Endothelial cell of umbilical vein (primary cell): ENCODE measurements at regions not wholly inside any gene's neighbourhood (a gene's known extent, or its start where the extent isn't known, plus 50 kb on each side); places are given as distances from the start of the nearest gene placed in this dataset.

Experiments
- BruUV-seq: library from RNA; stranded (reverse); fragments of 400-500 nt; replicated peaks from 2 replicates; lab custom pipeline; 2021; lab: Mats Ljungman, UMichigan
- CTCF ChIA-PET: fragments of 300-600, 350-600 bp; sonication (Branson Sonifier 250); formaldehyde crosslinking; loops from one replicate; lab custom pipeline; 2021; ENCODE audit warnings: antibody characterized with exemption, inconsistent platforms; lab: Charles Lee
- POLR2A ChIA-PET: fragments of 300-600, 350-600 bp; sonication (Branson Sonifier 250); formaldehyde crosslinking; loops from one replicate; lab custom pipeline; 2021; ENCODE audit warnings: antibody characterized with exemption, inconsistent platforms; lab: Charles Lee
- DNase-seq: peaks from one replicate; pipeline ENCODE4 v3.0.0-alpha.2; 2011; ENCODE audit warnings: low read depth, low spot score
- FAIRE-seq: peaks from 2 replicates; lab custom pipeline; 2011; peaks lifted over from hg19 to GRCh38; lab: Jason Lieb, UNC
- H2AFZ ChIP-seq: 2 replicates; pipeline ENCODE4 v1.6.0; 2012; ENCODE audit warnings: low read depth, low read length, control low read depth, inconsistent platforms
- H3K27ac ChIP-seq: 2 replicates; pipeline ENCODE4 v1.5.1; 2011; ENCODE audit warnings: low read depth, mild to moderate bottlenecking, control low read depth, low read length, moderate library complexity; ENCODE audit not compliant: insufficient read depth
- H3K27me3 ChIP-seq, 2 experiments: 2 replicates each; pipeline versions ENCODE4 v1.6.0 to v1.6.1; 2011; ENCODE audit warnings: low read length in 2 of 2, mixed read lengths in 1 of 2; ENCODE audit not compliant: control insufficient read depth in 2 of 2, insufficient read depth in 2 of 2
- H3K36me3 ChIP-seq, 2 experiments: 2 replicates in 1 of 2; 3 replicates in 1 of 2; pipeline ENCODE4 v1.5.1; 2011; ENCODE audit warnings: low read length in 2 of 2, mild to moderate bottlenecking in 1 of 2, moderate library complexity in 1 of 2; ENCODE audit not compliant: control insufficient read depth in 2 of 2, insufficient read depth in 2 of 2; ENCODE audit errors: extremely low read depth in 1 of 2
- H3K4me1 ChIP-seq: 3 replicates; pipeline ENCODE4 v1.5.1; 2011; ENCODE audit warnings: mild to moderate bottlenecking, low read length; ENCODE audit not compliant: control insufficient read depth, insufficient read depth; ENCODE audit errors: extremely low read depth
- H3K4me2 ChIP-seq: 2 replicates; pipeline ENCODE4 v1.6.1; 2011; ENCODE audit warnings: low read length, control low read depth, mixed read lengths; ENCODE audit not compliant: insufficient read depth
- H3K4me3 ChIP-seq, 3 experiments: fragments of 200-600 bp in 1 of 3; sonication (generic), shearing (Covaris generic) in 1 of 3; replicated peaks in 1 of 3; 2 replicates each; pipeline ENCODE4 v1.5.1; 2011 to 2016; ENCODE audit warnings: control low read depth in 3 of 3, low read length in 3 of 3, mild to moderate bottlenecking in 2 of 3, inconsistent platforms in 1 of 3, low read depth in 1 of 3, moderate library complexity in 1 of 3; ENCODE audit not compliant: insufficient read depth in 1 of 3
- H3K79me2 ChIP-seq: 2 replicates; pipeline ENCODE4 v1.6.0; 2012; ENCODE audit warnings: low read length, inconsistent platforms; ENCODE audit not compliant: control insufficient read depth, insufficient read depth
- H3K9ac ChIP-seq: replicated peaks from 2 replicates; pipeline ENCODE3; 2011; ENCODE audit warnings: low read length, control low read depth; ENCODE audit not compliant: insufficient read depth; ENCODE audit errors: extremely low read depth
- H3K9me1 ChIP-seq: replicated peaks from 3 replicates; pipeline ENCODE4 v1.6.0; 2011; ENCODE audit warnings: mild to moderate bottlenecking, low read length; ENCODE audit not compliant: control insufficient read depth, insufficient read depth; ENCODE audit errors: extremely low read depth
- H3K9me3 ChIP-seq: replicated peaks from 2 replicates; pipeline ENCODE4 v1.5.1; 2012; ENCODE audit warnings: low read length, inconsistent platforms; ENCODE audit not compliant: control insufficient read depth, insufficient read depth
- H4K20me1 ChIP-seq: replicated peaks from 2 replicates; pipeline ENCODE3; 2011; ENCODE audit warnings: mild to moderate bottlenecking, low read length; ENCODE audit not compliant: control insufficient read depth, insufficient read depth; ENCODE audit errors: extremely low read depth
- CTCF ChIP-seq, 2 donors: IDR thresholded peaks; 1 replicate in 1 of 2; 2 replicates in 1 of 2; pipeline ENCODE4 v1.5.1; 2011; ENCODE audit warnings: low read length in 2 of 2, mild to moderate bottlenecking in 2 of 2, moderate library complexity in 2 of 2, control low read depth in 1 of 2, inconsistent platforms in 1 of 2, low read depth in 1 of 2; ENCODE audit not compliant: insufficient read depth in 1 of 2; ENCODE audit errors: extremely low read depth in 1 of 2
- EZH2 ChIP-seq: IDR thresholded peaks from 2 replicates; pipeline ENCODE4 v1.6.1; 2012; ENCODE audit warnings: borderline replicate concordance, low read depth, mild to moderate bottlenecking, moderate library complexity, low read length, inconsistent platforms; ENCODE audit not compliant: severe bottlenecking
- FOS ChIP-seq: IDR thresholded peaks from 2 replicates; pipeline ENCODE4 v1.6.1; 2011; ENCODE audit warnings: mild to moderate bottlenecking, low read length, moderate library complexity, borderline replicate concordance; ENCODE audit not compliant: insufficient read depth
- GATA2 ChIP-seq: IDR thresholded peaks from 2 replicates; pipeline ENCODE4 v1.7.0; 2011; ENCODE audit warnings: low read depth, mild to moderate bottlenecking, moderate library complexity, mixed read lengths, low read length; ENCODE audit not compliant: insufficient read length, insufficient read depth
- JUN ChIP-seq: IDR thresholded peaks from 2 replicates; pipeline ENCODE4 v1.6.1; 2011; ENCODE audit warnings: borderline replicate concordance, low read depth; ENCODE audit not compliant: insufficient read length, insufficient read depth
- MYC ChIP-seq: IDR thresholded peaks from one replicate; pipeline ENCODE4 v1.6.1; 2011; ENCODE audit warnings: mild to moderate bottlenecking, low read depth, low read length
- POLR2A ChIP-seq: IDR thresholded peaks from 2 replicates; pipeline ENCODE4 v1.6.1; 2012; ENCODE audit warnings: low read depth, mild to moderate bottlenecking, control low read depth, low read length
- POLR2AphosphoS5 ChIP-seq: IDR thresholded peaks from 2 replicates; pipeline ENCODE4 v1.6.1; 2012; ENCODE audit warnings: low read depth, mild to moderate bottlenecking, control low read depth, low read length, moderate library complexity; ENCODE audit not compliant: insufficient read depth
- dilution Hi-C: fragments of 300-500 bp; cut with MboI; formaldehyde crosslinking; loops from one replicate; pipeline ENCODE4 v1.15.0; 2019; ENCODE audit warnings: low sequenced_read_pairs; ENCODE audit not compliant: extremely low pct_ligation_motif_present
- intact Hi-C: fragments of 100-400 bp; cut with micrococcal nuclease; formaldehyde crosslinking; loops from one replicate; pipeline ENCODE4 v1.10.0; 2022
- TF ChIP-seq, protein P1 (sequence below): IDR thresholded peaks from 2 replicates; pipeline ENCODE4 v1.6.1; 2011; ENCODE audit not compliant: insufficient read depth, insufficient read length

DNA sequence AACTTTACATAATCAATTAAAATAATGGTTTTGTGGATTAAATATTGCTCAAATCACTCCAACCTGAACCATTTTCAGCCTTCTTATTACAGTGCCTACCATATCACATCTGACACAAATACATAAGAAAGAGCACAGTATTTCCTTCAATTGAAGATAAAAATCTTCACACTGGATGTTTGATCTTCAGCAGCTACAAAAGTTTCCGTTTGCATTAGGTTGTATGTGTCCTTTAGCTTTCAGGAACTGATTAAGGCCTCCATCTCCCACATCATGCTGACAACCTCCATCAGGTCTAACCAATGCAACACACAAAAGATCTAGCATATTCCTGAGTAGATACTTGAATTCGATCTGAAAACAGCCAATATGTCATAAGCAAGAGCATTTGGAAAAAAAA lies 195.1 kb upstream of the NR5A2 start:
- Histone ChIP-seq H3K79me2 (no peaks in the 10 kb centered on the region), H3K4me2 (no peak overlapping the region)
- POLR2A ChIA-PET = no interaction called here

More for the DNA sequence above, 195.1 kb upstream of the NR5A2 start:
- no peak overlapping the region for H3K4me3 ChIP-seq
- H2AFZ ChIP-seq = no peak overlapping the region
- H3K27me3 ChIP-seq = no peaks in the 10 kb centered on the region
- intact Hi-C loops = no loop called here
- H3K27ac ChIP-seq = no peak overlapping the region
- H3K9ac ChIP-seq = no peak overlapping the region
- CTCF ChIA-PET = interaction anchor here (1.4 kb wide), 2 partner anchors 23 to 148 kb away, joined by 3 to 4 read pairs; no protein-coding TSS in a partner anchor
- TF ChIP-seq FOS (no peak), JUN (no peak), CTCF (IDR thresholded peaks at IDR 0.05; ENCODE audit: extremely low read depth in 1 of 2, insufficient read depth in 1 of 2, low read depth in 1 of 2, low read length in 2 of 2) (no peak), GATA2 (no peak), POLR2AphosphoS5 (no peak), POLR2A (no peak), EZH2 (no peak), MYC (no peak)
- TF ChIP-seq, protein P1, sequence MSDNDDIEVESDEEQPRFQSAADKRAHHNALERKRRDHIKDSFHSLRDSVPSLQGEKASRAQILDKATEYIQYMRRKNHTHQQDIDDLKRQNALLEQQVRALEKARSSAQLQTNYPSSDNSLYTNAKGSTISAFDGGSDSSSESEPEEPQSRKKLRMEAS = no peak
- BruUV-seq = no TSS peak
- H3K4me1 ChIP-seq = peaks cover 4% of the 10 kb centered on the region
- DNase-seq (no peak), FAIRE-seq (no peak)
- no peaks in the 10 kb centered on the region for H4K20me1 ChIP-seq
- H3K9me3 ChIP-seq = no peaks in the 10 kb centered on the region
- H3K36me3 ChIP-seq = no peaks in the 10 kb centered on the region
- dilution Hi-C loops = no loop called here
- H3K9me1 ChIP-seq = no peaks in the 10 kb centered on the region
